ENCODE measurements at regions not wholly inside any gene's neighbourhood (a gene's known extent, or its start where the extent isn't known, plus 50 kb on each side); places are given as distances from the start of the nearest gene placed in this dataset.

DNA sequence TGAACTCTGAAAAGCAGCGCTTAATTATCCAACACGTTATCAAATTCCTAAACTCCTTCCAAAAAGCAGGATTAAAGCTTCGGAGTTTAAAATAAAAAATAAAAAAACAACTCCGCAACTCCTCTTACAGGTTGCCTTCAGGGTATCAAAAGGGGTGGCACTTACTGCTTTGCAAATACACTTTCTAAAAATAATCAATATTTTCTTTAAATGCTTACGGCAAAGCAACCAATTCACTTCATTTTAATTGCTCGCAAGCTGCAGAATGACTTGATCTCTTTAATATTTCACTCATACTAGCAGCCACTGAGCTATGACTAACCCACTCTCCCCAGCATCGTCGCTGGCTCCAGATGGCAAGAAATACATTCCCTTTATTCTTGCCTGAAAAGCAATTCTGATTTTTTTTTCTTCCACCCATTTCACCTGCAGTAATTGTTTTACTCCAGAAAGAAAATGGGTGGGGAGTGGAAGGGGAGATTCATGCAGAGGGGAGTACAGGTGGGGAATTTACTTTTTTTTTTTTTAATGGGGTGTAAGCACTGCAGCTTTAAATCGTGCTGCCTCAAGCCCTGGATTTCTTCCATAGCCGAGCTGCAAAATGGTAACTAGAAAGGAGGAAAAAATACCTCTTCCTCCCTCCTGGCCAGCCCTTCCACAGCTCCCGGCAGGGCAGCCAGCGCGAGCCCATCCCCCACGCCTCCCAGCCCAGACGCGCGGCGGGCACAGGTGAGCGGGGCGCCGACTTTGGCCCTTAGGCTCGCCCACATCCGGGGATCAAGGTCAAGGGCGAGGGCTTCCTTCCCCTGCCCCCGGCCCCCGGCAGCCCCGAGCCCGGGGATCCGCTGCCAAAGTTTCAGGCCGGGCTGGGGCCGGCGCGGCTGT lies 54.2 kb upstream of the FHIP2A start:
- Histone ChIP-seq H3K9me3 (ENCODE audit: low read depth, low read length, poor library complexity, severe bottlenecking) (no peaks in the 10 kb centered on the region), H3K27me3 (replicated peaks; ENCODE audit: insufficient read depth, low read depth, low read length, poor library complexity) (peaks cover 57% of the 10 kb centered on the region), H3K4me3 (ENCODE audit: low read depth, low read length, poor library complexity, severe bottlenecking) (peak overlapping the region; percentile 44), H3K36me3 (ENCODE audit: insufficient read depth, low read length, poor library complexity, severe bottlenecking) (no peaks in the 10 kb centered on the region), H3K27ac (ENCODE audit: low read depth, low read length, poor library complexity, severe bottlenecking) (no peak overlapping the region), H3K4me1 (ENCODE audit: insufficient read depth, low read length, poor library complexity, severe bottlenecking) (no peaks in the 10 kb centered on the region)
- DNase-seq (ENCODE audit: low spot score) = no peak
- BruUV-seq (replicated peaks) = no TSS peak
- POLR2A ChIA-PET (ENCODE audit: low non-redundant PET) = no interaction called here
- CTCF ChIA-PET = interaction anchor here (0.6 kb wide), 1 partner anchor 309 kb away, joined by 4 read pairs; no protein-coding TSS in a partner anchor
- intact Hi-C loops (cut with micrococcal nuclease; ENCODE audit: unreplicated experiment) = no loop called here
- TF ChIP-seq EZH2 (IDR thresholded peaks at IDR 0.05; ENCODE audit: borderline replicate concordance, low read depth, low read length, poor library complexity, severe bottlenecking) = no peak
- TF ChIP-seq, protein P1, sequence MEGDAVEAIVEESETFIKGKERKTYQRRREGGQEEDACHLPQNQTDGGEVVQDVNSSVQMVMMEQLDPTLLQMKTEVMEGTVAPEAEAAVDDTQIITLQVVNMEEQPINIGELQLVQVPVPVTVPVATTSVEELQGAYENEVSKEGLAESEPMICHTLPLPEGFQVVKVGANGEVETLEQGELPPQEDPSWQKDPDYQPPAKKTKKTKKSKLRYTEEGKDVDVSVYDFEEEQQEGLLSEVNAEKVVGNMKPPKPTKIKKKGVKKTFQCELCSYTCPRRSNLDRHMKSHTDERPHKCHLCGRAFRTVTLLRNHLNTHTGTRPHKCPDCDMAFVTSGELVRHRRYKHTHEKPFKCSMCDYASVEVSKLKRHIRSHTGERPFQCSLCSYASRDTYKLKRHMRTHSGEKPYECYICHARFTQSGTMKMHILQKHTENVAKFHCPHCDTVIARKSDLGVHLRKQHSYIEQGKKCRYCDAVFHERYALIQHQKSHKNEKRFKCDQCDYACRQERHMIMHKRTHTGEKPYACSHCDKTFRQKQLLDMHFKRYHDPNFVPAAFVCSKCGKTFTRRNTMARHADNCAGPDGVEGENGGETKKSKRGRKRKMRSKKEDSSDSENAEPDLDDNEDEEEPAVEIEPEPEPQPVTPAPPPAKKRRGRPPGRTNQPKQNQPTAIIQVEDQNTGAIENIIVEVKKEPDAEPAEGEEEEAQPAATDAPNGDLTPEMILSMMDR (conservative IDR thresholded peaks at IDR 0.05; ENCODE audit: low read depth, low read length) = no peak

DNA sequence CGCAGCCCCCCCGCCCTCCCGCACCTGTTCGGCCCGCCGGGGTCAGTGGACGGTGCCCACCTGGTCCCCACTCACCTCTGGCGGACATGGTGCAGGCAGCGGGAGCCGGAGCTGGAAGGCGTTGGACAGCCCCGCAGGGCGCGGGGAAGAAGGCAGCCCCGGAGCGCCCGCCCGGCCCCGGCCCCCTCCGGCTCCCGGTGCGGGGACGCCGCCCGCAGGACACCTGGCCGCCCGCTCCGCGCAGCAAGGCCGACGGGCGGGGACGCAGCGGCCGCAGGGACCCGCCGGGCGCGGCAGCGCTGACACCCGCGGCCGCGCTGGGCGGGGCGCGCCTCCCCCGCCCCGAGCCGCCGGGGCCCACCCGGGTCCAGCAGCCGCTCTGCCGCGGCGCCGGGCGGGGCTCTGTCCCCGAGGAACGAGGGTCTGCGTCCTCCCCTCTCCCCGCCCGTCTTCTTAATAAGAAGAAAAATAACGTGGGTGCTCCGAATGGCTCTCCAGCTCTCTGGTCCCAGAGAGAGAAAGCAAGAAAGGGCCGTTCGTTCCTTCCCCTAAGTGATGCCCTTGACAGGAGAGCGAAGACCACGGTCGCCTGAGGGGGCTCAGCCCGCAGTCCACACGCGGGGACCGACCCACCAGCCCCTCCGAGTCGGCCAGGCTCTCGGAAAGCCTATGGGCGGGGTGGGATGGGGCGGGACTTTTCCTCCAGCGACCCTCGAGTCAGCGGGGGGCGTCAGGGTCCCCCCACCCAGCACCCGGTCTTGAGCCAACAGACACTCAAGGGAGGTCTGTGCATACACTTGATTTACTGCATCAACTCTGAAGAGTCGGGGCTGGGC lies 53.4 kb upstream of the FHIP2A start:
- ChIA-PET POLR2A (ENCODE audit: low non-redundant PET) (no interaction called here), CTCF (no interaction called here)
- BruUV-seq (replicated peaks) = no TSS peak
- TF ChIP-seq EZH2 (IDR thresholded peaks at IDR 0.05; ENCODE audit: borderline replicate concordance, low read depth, low read length, poor library complexity, severe bottlenecking) = no peak
- TF ChIP-seq, protein P1 (conservative IDR thresholded peaks at IDR 0.05; ENCODE audit: low read depth, low read length) = no peak
- intact Hi-C loops (cut with micrococcal nuclease; ENCODE audit: unreplicated experiment) = no loop called here
- no peak for DNase-seq (ENCODE audit: low spot score)
- Histone ChIP-seq H3K27me3 (replicated peaks; ENCODE audit: insufficient read depth, low read depth, low read length, poor library complexity) (peaks cover 57% of the 10 kb centered on the region), H3K9me3 (ENCODE audit: low read depth, low read length, poor library complexity, severe bottlenecking) (no peaks in the 10 kb centered on the region), H3K4me1 (ENCODE audit: insufficient read depth, low read length, poor library complexity, severe bottlenecking) (no peaks in the 10 kb centered on the region), H3K27ac (ENCODE audit: low read depth, low read length, poor library complexity, severe bottlenecking) (no peak overlapping the region), H3K4me3 (ENCODE audit: low read depth, low read length, poor library complexity, severe bottlenecking) (peak overlapping the region; percentile 44), H3K36me3 (ENCODE audit: insufficient read depth, low read length, poor library complexity, severe bottlenecking) (no peaks in the 10 kb centered on the region)

DNA sequence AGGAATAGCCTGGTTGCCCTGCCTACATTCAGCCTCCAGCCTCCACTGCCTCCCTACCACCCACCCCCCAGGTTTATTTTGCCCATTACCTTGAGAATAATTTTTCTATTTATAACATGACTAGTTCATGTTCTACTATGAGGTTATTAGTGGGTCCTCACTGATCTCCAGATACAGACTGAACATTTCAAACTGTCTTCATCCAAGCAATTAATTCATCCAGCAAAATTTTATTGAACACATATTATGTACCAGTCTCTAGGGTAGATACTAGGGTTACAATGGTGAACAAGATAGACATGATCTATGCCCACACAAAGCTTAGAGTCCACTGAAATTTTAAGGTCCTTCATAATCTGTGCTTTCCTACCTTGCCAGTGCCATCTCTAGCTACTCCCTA lies 51.6 kb upstream of the FHIP2A start:
- POLR2A ChIA-PET (ENCODE audit: low non-redundant PET) = no interaction called here
- H3K27me3 ChIP-seq (replicated peaks; ENCODE audit: insufficient read depth, low read depth, low read length, poor library complexity) = peaks cover 57% of the 10 kb centered on the region
- H3K36me3 ChIP-seq (ENCODE audit: insufficient read depth, low read length, poor library complexity, severe bottlenecking) = no peaks in the 10 kb centered on the region
- no peaks in the 10 kb centered on the region for H3K9me3 ChIP-seq (ENCODE audit: low read depth, low read length, poor library complexity, severe bottlenecking)
- CTCF ChIA-PET = no interaction called here
- no peaks in the 10 kb centered on the region for H3K4me1 ChIP-seq (ENCODE audit: insufficient read depth, low read length, poor library complexity, severe bottlenecking)
- DNase-seq (ENCODE audit: low spot score) = no peak
- H3K27ac ChIP-seq (ENCODE audit: low read depth, low read length, poor library complexity, severe bottlenecking) = no peak overlapping the region
- intact Hi-C loops (cut with micrococcal nuclease; ENCODE audit: unreplicated experiment) = no loop called here
- H3K4me3 ChIP-seq (ENCODE audit: low read depth, low read length, poor library complexity, severe bottlenecking) = no peak overlapping the region
- no TSS peak for BruUV-seq (replicated peaks)
- TF ChIP-seq EZH2 (IDR thresholded peaks at IDR 0.05; ENCODE audit: borderline replicate concordance, low read depth, low read length, poor library complexity, severe bottlenecking) = no peak
- TF ChIP-seq, protein P1 (conservative IDR thresholded peaks at IDR 0.05; ENCODE audit: low read depth, low read length) = no peak

All from A673 (cell line).